ENCODE measurements at regions not wholly inside any gene's neighbourhood (a gene's known extent, or its start where the extent isn't known, plus 50 kb on each side); places are given as distances from the start of the nearest gene placed in this dataset.

- no peak overlapping the region for H3K27ac ChIP-seq
- H3K36me3 ChIP-seq (ENCODE audit: low read depth, missing control alignments), result no peaks in the 10 kb centered on the region
- no peak overlapping the region for H3K4me3 ChIP-seq
- no peak for TF ChIP-seq CTCF (IDR thresholded peaks at IDR 0.05)
- no peak for TF ChIP-seq POLR2A (IDR thresholded peaks at IDR 0.05)
- intact Hi-C loops (cut with DNase I; ENCODE audit: low total_unique reads), result no loop called here
- H3K27me3 ChIP-seq, result no peaks in the 10 kb centered on the region
- no peaks in the 10 kb centered on the region for H3K9me3 ChIP-seq
- no peak for DNase-seq
- WGBS, 2 donors, result 61 to 88% methylated on average over 3 of the region's 3 CpGs
- H3K4me1 ChIP-seq, result no peaks in the 10 kb centered on the region
Observed at GRCh38 chrX:25853002-25853479, 285.1 kb upstream of the MAGEB18 start.

DNA sequence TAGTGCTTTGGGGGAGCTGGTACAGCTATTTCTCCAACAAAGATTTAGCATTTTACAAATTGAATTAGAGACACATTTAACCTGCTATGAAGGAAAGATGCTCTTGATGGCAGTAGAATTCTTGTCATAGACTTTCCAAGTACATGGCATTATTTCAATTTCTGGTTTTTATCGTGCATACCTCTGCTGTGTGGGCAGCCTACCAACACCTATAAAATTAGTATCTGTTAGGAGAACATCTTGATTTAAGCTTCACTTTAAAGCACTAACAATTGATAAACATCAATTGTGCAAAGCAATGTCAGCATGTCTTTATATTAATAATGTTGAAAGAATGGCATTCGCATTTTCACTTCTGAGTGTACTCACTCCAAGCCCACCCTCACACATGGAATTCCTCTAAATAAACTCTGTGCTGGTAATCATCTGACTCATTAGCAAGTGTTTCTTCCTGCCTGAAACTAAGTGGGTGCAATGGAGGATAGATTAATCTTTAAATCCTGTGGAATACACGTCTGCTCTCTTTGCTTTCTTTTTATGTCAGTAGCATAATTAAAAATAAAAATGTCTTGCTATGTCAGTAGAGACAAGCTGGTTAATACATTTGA is 279.8 kb upstream of the MAGEB18 start:
- no peak for TF ChIP-seq POLR2A (IDR thresholded peaks at IDR 0.05)
- TF ChIP-seq CTCF (IDR thresholded peaks at IDR 0.05), result no peak
- H3K27me3 ChIP-seq, result no peaks in the 10 kb centered on the region
- 32 to 33% methylated on average over 3 of the region's 3 CpGs for WGBS, 2 donors
- no peaks in the 10 kb centered on the region for H3K9me3 ChIP-seq
- no peak overlapping the region for H3K4me3 ChIP-seq
- no peaks in the 10 kb centered on the region for H3K36me3 ChIP-seq (ENCODE audit: low read depth, missing control alignments)
- H3K27ac ChIP-seq, result no peak overlapping the region
- DNase-seq, result no peak
- no peaks in the 10 kb centered on the region for H3K4me1 ChIP-seq
- intact Hi-C loops (cut with DNase I; ENCODE audit: low total_unique reads), result no loop called here

GRCh38 chrX:25860322-25860721 is 277.8 kb upstream of the MAGEB18 start:
- Histone ChIP-seq H3K9me3 (no peaks in the 10 kb centered on the region), H3K4me1 (no peaks in the 10 kb centered on the region), H3K27me3 (no peaks in the 10 kb centered on the region), H3K27ac (no peak overlapping the region), H3K4me3 (no peak overlapping the region), H3K36me3 (ENCODE audit: low read depth, missing control alignments) (no peaks in the 10 kb centered on the region)
- intact Hi-C loops (cut with DNase I; ENCODE audit: low total_unique reads), result no loop called here
- TF ChIP-seq POLR2A (IDR thresholded peaks at IDR 0.05) (no peak), CTCF (IDR thresholded peaks at IDR 0.05) (no peak)
- DNase-seq, result no peak
- 100% methylated on average over 3 of the region's 3 CpGs; no CpG with 5 or more reads in 1 of the 2 donors for WGBS, 2 donors

GRCh38 chrX:25869761-25870160 is 268.4 kb upstream of the MAGEB18 start:
- intact Hi-C loops (cut with DNase I; ENCODE audit: low total_unique reads), result no loop called here
- H3K27ac ChIP-seq, result no peak overlapping the region
- H3K27me3 ChIP-seq, result no peaks in the 10 kb centered on the region
- H3K9me3 ChIP-seq, result no peaks in the 10 kb centered on the region
- 79 to 85% methylated on average over 1 of the region's 1 CpG for WGBS, 2 donors
- DNase-seq, result no peak
- no peak for TF ChIP-seq CTCF (IDR thresholded peaks at IDR 0.05)
- TF ChIP-seq POLR2A (IDR thresholded peaks at IDR 0.05), result no peak
- no peak overlapping the region for H3K4me3 ChIP-seq
- H3K4me1 ChIP-seq, result no peaks in the 10 kb centered on the region
- no peaks in the 10 kb centered on the region for H3K36me3 ChIP-seq (ENCODE audit: low read depth, missing control alignments)

DNA sequence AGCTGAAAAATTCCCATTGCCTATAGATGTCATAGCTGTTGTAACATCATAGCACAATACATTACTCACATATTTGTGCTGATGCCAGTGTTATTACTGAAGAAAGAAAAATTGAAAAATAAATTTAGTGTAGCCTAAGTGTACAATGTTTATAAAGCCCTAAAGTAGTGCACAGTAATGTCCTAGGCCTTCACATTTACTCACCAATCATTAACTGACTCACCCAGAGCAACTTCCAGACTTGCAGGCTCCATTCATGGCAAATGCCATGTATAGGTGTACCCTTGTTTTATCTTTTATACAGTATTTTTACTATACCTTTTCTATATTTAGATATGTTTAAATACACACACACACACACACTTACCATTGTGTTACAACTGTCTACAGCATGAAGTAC is 265.4 kb upstream of the MAGEB18 start:
- Histone ChIP-seq H3K36me3 (ENCODE audit: low read depth, missing control alignments) (no peaks in the 10 kb centered on the region), H3K9me3 (no peaks in the 10 kb centered on the region), H3K27me3 (no peaks in the 10 kb centered on the region), H3K27ac (no peak overlapping the region), H3K4me3 (no peak overlapping the region), H3K4me1 (no peaks in the 10 kb centered on the region)
- no peak for DNase-seq
- TF ChIP-seq POLR2A (IDR thresholded peaks at IDR 0.05) (no peak), CTCF (IDR thresholded peaks at IDR 0.05) (no peak)
- intact Hi-C loops (cut with DNase I; ENCODE audit: low total_unique reads), result no loop called here

Data from testis (tissue), 2 donors.